Duodenal mucosa (tissue), 2 donors: ENCODE measurements at regions not wholly inside any gene's neighbourhood (a gene's known extent, or its start where the extent isn't known, plus 50 kb on each side); places are given as distances from the start of the nearest gene placed in this dataset.

Source experiments
- H3K27ac ChIP-seq: one replicate; pipeline ENCODE4 v1.7.0; 2013; ENCODE audit warnings: low read depth, low read length
- H3K27me3 ChIP-seq, 2 donors: one replicate each; pipeline ENCODE4 v1.7.0; 2013; ENCODE audit warnings: low read length in 2 of 2, control low read depth in 1 of 2; ENCODE audit not compliant: insufficient read depth in 2 of 2, control insufficient read depth in 1 of 2
- H3K36me3 ChIP-seq, 2 donors: one replicate each; pipeline ENCODE4 v1.7.0; 2013; ENCODE audit warnings: low read length in 2 of 2, control low read depth in 1 of 2; ENCODE audit not compliant: insufficient read depth in 2 of 2, control insufficient read depth in 1 of 2
- H3K4me1 ChIP-seq, 2 donors: one replicate each; pipeline ENCODE4 v1.7.0; 2013; ENCODE audit warnings: low read length in 2 of 2, control low read depth in 1 of 2; ENCODE audit not compliant: insufficient read depth in 2 of 2, control insufficient read depth in 1 of 2
- H3K4me3 ChIP-seq, 2 donors: one replicate each; pipeline ENCODE4 v1.7.0; 2013; ENCODE audit warnings: low read length in 2 of 2, low read depth in 1 of 2
- H3K9ac ChIP-seq, 2 donors: one replicate each; pipeline ENCODE4 v1.7.0; 2013; ENCODE audit warnings: low read length in 2 of 2, low read depth in 1 of 2
- H3K9me3 ChIP-seq, 2 donors: one replicate each; pipeline ENCODE4 v1.7.0; 2013; ENCODE audit warnings: low read length in 2 of 2, control low read depth in 1 of 2; ENCODE audit not compliant: control insufficient read depth in 1 of 2

DNA sequence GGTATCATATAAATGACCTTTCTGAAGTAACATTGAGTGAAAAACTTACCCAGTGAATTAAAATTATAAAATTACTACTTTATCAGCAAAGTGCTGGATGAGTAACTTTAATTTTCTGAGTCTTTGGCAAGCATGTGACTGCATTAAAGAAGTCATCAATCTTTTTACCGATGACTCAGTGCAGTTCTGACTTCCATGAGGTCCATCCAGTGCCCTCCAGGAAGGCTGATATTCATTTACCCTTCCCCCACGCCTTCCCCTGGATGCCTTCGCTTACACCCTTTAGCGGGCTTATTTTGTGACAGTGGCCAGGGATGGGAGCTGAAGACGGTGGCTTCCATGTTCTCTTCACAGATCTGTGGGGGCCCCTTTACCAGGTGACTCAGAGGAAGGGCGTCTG is 572.9 kb upstream of the PFKP start:
- Histone ChIP-seq H3K9me3 (peaks cover 0 to 3% of the 10 kb centered on the region in 2 donors), H3K4me1 (no peaks in the 10 kb centered on the region), H3K36me3 (no peaks in the 10 kb centered on the region), H3K9ac (no peak overlapping the region), H3K27ac (no peak overlapping the region), H3K27me3 (no peaks in the 10 kb centered on the region), H3K4me3 (no peak overlapping the region)

GRCh38 chr10:2488446-2489005 is 578.8 kb upstream of the PFKP start:
- no peaks in the 10 kb centered on the region for H3K4me1 ChIP-seq
- H3K4me3 ChIP-seq: no peak overlapping the region
- no peaks in the 10 kb centered on the region for H3K27me3 ChIP-seq
- H3K27ac ChIP-seq: no peak overlapping the region
- peaks cover 0 to 3% of the 10 kb centered on the region in 2 donors for H3K9me3 ChIP-seq
- no peaks in the 10 kb centered on the region for H3K36me3 ChIP-seq
- H3K9ac ChIP-seq: no peak overlapping the region

GRCh38 chr10:2487921-2488320 is 579.4 kb upstream of the PFKP start:
- no peaks in the 10 kb centered on the region for H3K27me3 ChIP-seq
- no peaks in the 10 kb centered on the region for H3K4me1 ChIP-seq
- H3K36me3 ChIP-seq: no peaks in the 10 kb centered on the region
- H3K9ac ChIP-seq: no peak overlapping the region
- H3K4me3 ChIP-seq: no peak overlapping the region
- H3K27ac ChIP-seq: no peak overlapping the region
- peaks cover 0 to 3% of the 10 kb centered on the region in 2 donors for H3K9me3 ChIP-seq

GRCh38 chr10:2478656-2479055 is 588.7 kb upstream of the PFKP start:
- Histone ChIP-seq H3K9ac (no peak overlapping the region), H3K4me3 (no peak overlapping the region), H3K4me1 (no peaks in the 10 kb centered on the region), H3K9me3 (peaks cover 0 to 10% of the 10 kb centered on the region in 2 donors), H3K27me3 (no peaks in the 10 kb centered on the region), H3K27ac (no peak overlapping the region), H3K36me3 (no peaks in the 10 kb centered on the region)

GRCh38 chr10:2476812-2477553 is 590.4 kb upstream of the PFKP start:
- Histone ChIP-seq H3K9ac (no peak overlapping the region), H3K4me1 (no peaks in the 10 kb centered on the region), H3K27ac (no peak overlapping the region), H3K27me3 (no peaks in the 10 kb centered on the region), H3K36me3 (no peaks in the 10 kb centered on the region), H3K4me3 (no peak overlapping the region), H3K9me3 (peaks cover 0 to 10% of the 10 kb centered on the region in 2 donors)

- peaks cover 0 to 7% of the 10 kb centered on the region in 2 donors for H3K9me3 ChIP-seq
- no peaks in the 10 kb centered on the region for H3K36me3 ChIP-seq
- H3K4me3 ChIP-seq: no peak overlapping the region
- H3K4me1 ChIP-seq: no peaks in the 10 kb centered on the region
- H3K9ac ChIP-seq: no peak overlapping the region
- no peaks in the 10 kb centered on the region for H3K27me3 ChIP-seq
- no peak overlapping the region for H3K27ac ChIP-seq
Observed at GRCh38 chr10:2476218-2476811, 591.0 kb upstream of the PFKP start.

- Histone ChIP-seq H3K4me3 (no peak overlapping the region), H3K27ac (no peak overlapping the region), H3K9ac (no peak overlapping the region), H3K27me3 (no peaks in the 10 kb centered on the region), H3K36me3 (no peaks in the 10 kb centered on the region), H3K4me1 (no peaks in the 10 kb centered on the region), H3K9me3 (peaks cover 0 to 4% of the 10 kb centered on the region in 2 donors)
Observed at GRCh38 chr10:2475711-2476217, 591.6 kb upstream of the PFKP start.

DNA sequence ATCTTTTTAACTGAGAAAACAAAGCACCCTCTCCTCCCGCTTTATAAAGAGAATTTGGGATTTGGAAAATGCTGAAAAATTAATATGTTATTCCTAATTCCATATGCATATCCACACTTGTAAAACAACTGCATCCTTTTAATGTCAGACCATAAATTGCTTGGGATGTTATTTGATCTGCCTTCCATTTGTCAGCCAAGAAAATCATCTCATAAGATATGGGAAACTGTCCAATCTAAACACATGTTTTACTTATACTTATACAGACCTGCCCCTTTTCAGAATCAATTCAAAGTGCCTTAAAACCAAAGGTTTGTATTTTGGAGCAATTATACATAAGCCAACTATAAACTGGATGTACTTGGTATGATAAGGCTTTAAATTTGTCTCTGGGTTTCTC is 595.5 kb upstream of the PFKP start:
- H3K4me3 ChIP-seq: no peak overlapping the region
- no peaks in the 10 kb centered on the region for H3K9me3 ChIP-seq
- no peak overlapping the region for H3K27ac ChIP-seq
- no peak overlapping the region for H3K9ac ChIP-seq
- no peaks in the 10 kb centered on the region for H3K36me3 ChIP-seq
- H3K27me3 ChIP-seq: no peaks in the 10 kb centered on the region
- H3K4me1 ChIP-seq: no peaks in the 10 kb centered on the region

GRCh38 chr10:2469802-2470201 is 597.5 kb upstream of the PFKP start:
- Histone ChIP-seq H3K27me3 (no peaks in the 10 kb centered on the region), H3K36me3 (no peaks in the 10 kb centered on the region), H3K9me3 (peaks cover 0 to 11% of the 10 kb centered on the region in 2 donors), H3K9ac (no peak overlapping the region), H3K4me3 (no peak overlapping the region), H3K4me1 (no peaks in the 10 kb centered on the region), H3K27ac (no peak overlapping the region)

DNA sequence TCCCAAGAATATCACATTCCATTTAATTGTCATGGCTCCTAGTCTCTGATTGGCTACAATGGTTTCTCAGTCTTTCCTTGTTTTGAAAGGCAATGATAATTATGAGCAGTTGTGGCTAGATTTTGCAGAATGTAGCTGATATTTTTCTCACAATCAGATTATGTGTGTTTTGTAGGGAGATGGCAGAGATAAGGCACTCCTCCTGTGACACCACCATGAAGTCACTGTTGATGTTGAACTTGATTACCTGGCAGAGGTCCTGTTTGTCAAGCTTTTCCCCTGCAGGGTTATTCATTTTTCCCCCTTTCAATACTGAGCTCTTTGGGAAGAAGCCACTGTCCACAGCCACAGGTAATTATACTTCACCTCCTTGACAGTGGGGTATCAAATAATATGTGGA is 602.9 kb upstream of the PFKP start:
- H3K27ac ChIP-seq: no peak overlapping the region
- H3K27me3 ChIP-seq: no peaks in the 10 kb centered on the region
- no peaks in the 10 kb centered on the region for H3K36me3 ChIP-seq
- no peak overlapping the region for H3K4me3 ChIP-seq
- H3K9me3 ChIP-seq: peaks cover 0 to 16% of the 10 kb centered on the region in 2 donors
- H3K9ac ChIP-seq: no peak overlapping the region
- H3K4me1 ChIP-seq: no peaks in the 10 kb centered on the region
